SK-N-SH (cell line): ENCODE measurements at regions not wholly inside any gene's neighbourhood (a gene's known extent, or its start where the extent isn't known, plus 50 kb on each side); places are given as distances from the start of the nearest gene placed in this dataset.

Experiments
- CTCF ChIA-PET: fragments of 300-600, 350-600 bp; formaldehyde crosslinking; extraction: SDS; loops from one replicate; lab custom pipeline; 2021; lab: Yijun Ruan, JAX
- POLR2A ChIA-PET: fragments of 350-600 bp; sonication (Branson Sonifier 250); formaldehyde crosslinking; extraction: SDS; loops from one replicate; lab custom pipeline; 2020; ENCODE audit warnings: antibody characterized with exemption, inconsistent platforms; lab: Yijun Ruan, JAX
- DNase-seq: peaks from one replicate; pipeline ENCODE4 v3.0.0; 2012
- H2AFZ ChIP-seq: fragments of 200-600 bp; sonication (generic); 2 replicates; pipeline ENCODE4 v1.8.1; 2016; ENCODE audit warnings: antibody characterized with exemption, mild to moderate bottlenecking, low read depth
- H3F3A ChIP-seq: fragments of 200-600 bp; sonication (generic); replicated peaks from 2 replicates; pipeline ENCODE3; 2016; ENCODE audit warnings: antibody characterized with exemption, mild to moderate bottlenecking; ENCODE audit not compliant: insufficient read depth
- H3K27ac ChIP-seq, 2 experiments: fragments of 200-500 bp in 1 of 2; fragments of 200-600 bp in 1 of 2; sonication (Bioruptor generic) in 1 of 2; sonication (generic), shearing (Covaris generic) in 1 of 2; 2 replicates each; pipeline versions ENCODE4 v1.5.1 to v1.6.1; 2014 to 2016; ENCODE audit warnings: low read depth in 2 of 2, inconsistent platforms in 1 of 2, low read length in 1 of 2, mild to moderate bottlenecking in 1 of 2, mixed read lengths in 1 of 2
- H3K27me3 ChIP-seq: fragments of 200-600 bp; sonication (generic), shearing (Covaris generic); 2 replicates; pipeline ENCODE4 v1.6.1; 2016; ENCODE audit warnings: mixed run types; ENCODE audit not compliant: insufficient read depth
- H3K36me3 ChIP-seq, 2 experiments: fragments of 200-500 bp in 1 of 2; fragments of 200-600 bp in 1 of 2; sonication (Bioruptor generic) in 1 of 2; sonication (generic) in 1 of 2; replicated peaks in 1 of 2; 2 replicates each; pipeline versions ENCODE3 to v1.5.1; 2014 to 2016; ENCODE audit warnings: low read length in 1 of 2, mild to moderate bottlenecking in 1 of 2; ENCODE audit not compliant: insufficient read depth in 2 of 2, control insufficient read depth in 1 of 2
- H3K4me1 ChIP-seq, 2 experiments: fragments of 200-500 bp in 1 of 2; fragments of 200-600 bp in 1 of 2; sonication (Bioruptor generic) in 1 of 2; sonication (generic), shearing (Covaris generic) in 1 of 2; 2 replicates each; pipeline versions ENCODE4 v1.5.1 to v1.6.1; 2014 to 2016; ENCODE audit warnings: low read depth in 1 of 2, low read length in 1 of 2, mixed run types in 1 of 2; ENCODE audit not compliant: insufficient read depth in 2 of 2, control insufficient read depth in 1 of 2
- H3K4me2 ChIP-seq: fragments of 200-600 bp; sonication (generic), shearing (Covaris generic); 2 replicates; pipeline ENCODE4 v1.6.1; 2017; ENCODE audit warnings: mixed run types
- H3K4me3 ChIP-seq, 2 experiments: fragments of 200-500 bp in 1 of 2; fragments of 200-600 bp in 1 of 2; sonication (Bioruptor generic) in 1 of 2; sonication (generic), shearing (Covaris generic) in 1 of 2; 2 replicates each; pipeline versions ENCODE4 v1.5.1 to v1.8.1; 2014 to 2016; ENCODE audit warnings: low read depth in 2 of 2, inconsistent platforms in 1 of 2, low read length in 1 of 2, mild to moderate bottlenecking in 1 of 2, mixed read lengths in 1 of 2, moderate library complexity in 1 of 2
- H3K79me2 ChIP-seq: fragments of 200-600 bp; sonication (generic); 2 replicates; pipeline ENCODE4 v1.8.1; 2017; ENCODE audit warnings: mild to moderate bottlenecking; ENCODE audit not compliant: insufficient read depth
- H3K9ac ChIP-seq: fragments of 200-600 bp; sonication (generic); 2 replicates; pipeline ENCODE4 v1.6.1; 2017; ENCODE audit warnings: mixed run types
- H3K9me2 ChIP-seq: fragments of 200-600 bp; sonication (generic); 2 replicates; pipeline ENCODE4 v1.6.1; 2017; ENCODE audit warnings: mixed run types
- H3K9me3 ChIP-seq: fragments of 200-600 bp; sonication (generic); 2 replicates; pipeline ENCODE4 v1.6.1; 2017; ENCODE audit warnings: mixed run types, mild to moderate bottlenecking, moderate library complexity
- H4K20me1 ChIP-seq: fragments of 200-600 bp; sonication (generic); 2 replicates; pipeline ENCODE4 v1.6.1; 2017; ENCODE audit warnings: mild to moderate bottlenecking, mixed run types; ENCODE audit not compliant: insufficient read depth
- CTCF ChIP-seq: fragments of 200-600 bp; sonication (generic); IDR thresholded peaks from 2 replicates; pipeline ENCODE4 v1.6.1; 2017; ENCODE audit warnings: antibody characterized with exemption, mild to moderate bottlenecking, moderate library complexity
- EP300 ChIP-seq, 2 experiments: IDR thresholded peaks; 2 replicates each; pipeline versions ENCODE4 v1.4.0 to v1.6.1; 2012; ENCODE audit warnings: borderline replicate concordance in 1 of 2, low read depth in 1 of 2, low read length in 1 of 2
- EZH2phosphoT487 ChIP-seq: fragments of 200-600 bp; sonication (generic); IDR thresholded peaks from 2 replicates; pipeline ENCODE4 v1.6.1; 2017; ENCODE audit warnings: low read depth, mixed run types, mild to moderate bottlenecking, antibody characterized with exemption, moderate library complexity, borderline replicate concordance
- FOSL2 ChIP-seq: IDR thresholded peaks from 2 replicates; pipeline ENCODE4 v1.4.0; 2012; ENCODE audit warnings: low read depth, mild to moderate bottlenecking, moderate library complexity, borderline replicate concordance
- FOXJ3 ChIP-seq: sonication (generic); formaldehyde crosslinking; IDR thresholded peaks from 2 replicates; pipeline ENCODE4 v1.5.1; 2020; ENCODE audit warnings: mild to moderate bottlenecking, missing genetic modification reagents
- JUND ChIP-seq: IDR thresholded peaks from 2 replicates; pipeline ENCODE4 v1.4.0; 2012
- MAX ChIP-seq: IDR thresholded peaks from 2 replicates; pipeline ENCODE4 v1.4.0; 2012; ENCODE audit warnings: low read depth
- MEF2A ChIP-seq: IDR thresholded peaks from 2 replicates; pipeline ENCODE4 v1.4.0; 2012; ENCODE audit warnings: low read depth, borderline replicate concordance
- NFIC ChIP-seq: IDR thresholded peaks from 2 replicates; pipeline ENCODE4 v1.4.0; 2012; ENCODE audit warnings: borderline replicate concordance
- NRF1 ChIP-seq: IDR thresholded peaks from 2 replicates; pipeline ENCODE4 v1.6.1; 2012; ENCODE audit warnings: low read depth, mild to moderate bottlenecking, low read length
- PBX3 ChIP-seq: IDR thresholded peaks from 2 replicates; pipeline ENCODE4; 2012
- POLR2AphosphoS5 ChIP-seq: IDR thresholded peaks from 2 replicates; pipeline ENCODE4 v1.6.1; 2012; ENCODE audit warnings: low read depth, low read length
- REST ChIP-seq: IDR thresholded peaks from 2 replicates; pipeline ENCODE4 v1.6.1; 2012; ENCODE audit warnings: mild to moderate bottlenecking, low read depth, low read length, moderate library complexity
- TCF12 ChIP-seq: IDR thresholded peaks from 2 replicates; pipeline ENCODE4 v1.4.0; 2012
- TEAD4 ChIP-seq: IDR thresholded peaks from 2 replicates; pipeline ENCODE4 v1.4.0; 2012; ENCODE audit warnings: mild to moderate bottlenecking, borderline replicate concordance; ENCODE audit not compliant: insufficient read depth
- USF2 ChIP-seq: fragments of 150-350 bp; IDR thresholded peaks from 2 replicates; pipeline ENCODE4 v1.6.1; 2017; ENCODE audit warnings: antibody characterized with exemption, low read length, low read depth, borderline replicate concordance
- YY1 ChIP-seq: IDR thresholded peaks from 2 replicates; pipeline ENCODE4 v1.4.0; 2012; ENCODE audit warnings: low read depth, mild to moderate bottlenecking
- WGBS: methylation state at CpG from one replicate; pipeline ENCODE4 v1.1.6; 2017; ENCODE audit warnings: low lambda C conversion rate; 5-methylcytosine and 5-hydroxymethylcytosine counted together

- no peak for DNase-seq
- CTCF ChIA-PET, result interaction anchor here (0.7 kb wide), 1 partner anchor 1010 kb away, joined by 3 read pairs; no protein-coding TSS in a partner anchor
- H3K27me3 ChIP-seq, result no peaks in the 10 kb centered on the region
- no peaks in the 10 kb centered on the region for H3K9me3 ChIP-seq
- peaks cover 28% of the 10 kb centered on the region for H3F3A ChIP-seq
- WGBS, result 15% methylated on average over 1 of the region's 1 CpG
- no peak overlapping the region for H3K4me3 ChIP-seq
- no peaks in the 10 kb centered on the region for H4K20me1 ChIP-seq
- H3K9ac ChIP-seq, result no peak overlapping the region
- POLR2A ChIA-PET, result no interaction called here
- H3K36me3 ChIP-seq, result no peaks in the 10 kb centered on the region
- H3K79me2 ChIP-seq, result no peaks in the 10 kb centered on the region
- H2AFZ ChIP-seq, result peak overlapping the region; percentile 45; the same call in 1 of the 2 replicates
- H3K27ac ChIP-seq, result peak overlapping the region; percentile 28 to 51; a peak in 3 of 4 replicates
- TF ChIP-seq EP300 (IDR thresholded peaks at IDR 0.05; ENCODE audit: borderline replicate concordance in 1 of 2, low read depth in 1 of 2, low read length in 1 of 2), result peak in 1 of 2 experiments; percentile 44; a peak in 1 of 4 replicates
- TF ChIP-seq MAX, result no peak
- TF ChIP-seq NFIC, result peak; percentile 64; the same call in 1 of the 2 replicates
- no peak for TF ChIP-seq EZH2phosphoT487
- no peak for TF ChIP-seq PBX3
- peak; percentile 39 for TF ChIP-seq TCF12
- TF ChIP-seq POLR2AphosphoS5, result no peak
- TF ChIP-seq FOXJ3 (CRISPR knock-in tag), result no peak
- TF ChIP-seq YY1, result no peak; the same call in 1 of the 2 replicates
- peak; percentile 57; the same call in 1 of the 2 replicates for TF ChIP-seq FOSL2
- TF ChIP-seq JUND, result peak; percentile 53; the same call in 1 of the 2 replicates
- TF ChIP-seq USF2, result no peak
- no peak for TF ChIP-seq REST
- TF ChIP-seq NRF1, result no peak
- peak; percentile 90 for TF ChIP-seq MEF2A
- no peak for TF ChIP-seq CTCF
- no peak for TF ChIP-seq TEAD4
- peaks cover 2 to 17% of the 10 kb centered on the region in 2 experiments; a peak in 2 of 4 replicates for H3K4me1 ChIP-seq
- H3K4me2 ChIP-seq, result no peak overlapping the region
- no peaks in the 10 kb centered on the region for H3K9me2 ChIP-seq
These were observed 165.8 kb downstream of the LYPLAL1 start for GRCh38 chr1:219339466-219339865.
